ENCODE measurements at regions not wholly inside any gene's neighbourhood (a gene's known extent, or its start where the extent isn't known, plus 50 kb on each side); places are given as distances from the start of the nearest gene placed in this dataset.
"Not testable (repeated sequence)": the region's sequence is repeated elsewhere in the genome, so short reads cannot be mapped to it uniquely, and the experiment has no call there.

- no peak for DNase-seq (ENCODE audit: low read depth in 3 of 3, low spot score in 2 of 3)
Measured at GRCh38 chr1:233787599-233787998, 116.9 kb upstream of the SLC35F3 start.

- no peak for DNase-seq (ENCODE audit: low read depth in 3 of 3, low spot score in 2 of 3)
Measured at GRCh38 chr1:233788687-233789086, 115.8 kb upstream of the SLC35F3 start.

GRCh38 chr1:233790121-233790520 lies 114.4 kb upstream of the SLC35F3 start:
- no peak for DNase-seq (ENCODE audit: low read depth in 3 of 3, low spot score in 2 of 3)

- peak in 1 of 3 donors; percentile 45 for DNase-seq (ENCODE audit: low read depth in 3 of 3, low spot score in 2 of 3)
Measured at GRCh38 chr1:233790662-233791371, 113.7 kb upstream of the SLC35F3 start.

- DNase-seq (ENCODE audit: low read depth in 3 of 3, low spot score in 2 of 3), result no peak
Measured at GRCh38 chr1:233791372-233791703, 113.1 kb upstream of the SLC35F3 start.

- no peak for DNase-seq (ENCODE audit: low read depth in 3 of 3, low spot score in 2 of 3)
Measured at GRCh38 chr1:233791721-233792120, 112.8 kb upstream of the SLC35F3 start.

GRCh38 chr1:233794863-233795262 lies 109.6 kb upstream of the SLC35F3 start:
- no peak for DNase-seq (ENCODE audit: low read depth in 3 of 3, low spot score in 2 of 3)

- no peak for DNase-seq (ENCODE audit: low read depth in 3 of 3, low spot score in 2 of 3)
Measured at GRCh38 chr1:233796146-233796783, 108.2 kb upstream of the SLC35F3 start.

GRCh38 chr1:233802611-233803010 lies 101.9 kb upstream of the SLC35F3 start:
- DNase-seq (ENCODE audit: low read depth in 3 of 3, low spot score in 2 of 3), result no peak

GRCh38 chr1:233805786-233806185 lies 98.7 kb upstream of the SLC35F3 start:
- DNase-seq (ENCODE audit: low read depth in 3 of 3, low spot score in 2 of 3), result no peak

- DNase-seq (ENCODE audit: low read depth in 3 of 3, low spot score in 2 of 3), result no peak
Measured at GRCh38 chr1:233815357-233815756, 89.1 kb upstream of the SLC35F3 start.

GRCh38 chr1:233815865-233816264 lies 88.6 kb upstream of the SLC35F3 start:
- DNase-seq (ENCODE audit: low read depth in 3 of 3, low spot score in 2 of 3), result no peak

GRCh38 chr1:233816348-233816747 lies 88.1 kb upstream of the SLC35F3 start:
- DNase-seq (ENCODE audit: low read depth in 3 of 3, low spot score in 2 of 3), result no peak

- DNase-seq (ENCODE audit: low read depth in 3 of 3, low spot score in 2 of 3), result no peak
Measured at GRCh38 chr1:233819042-233819441, 85.4 kb upstream of the SLC35F3 start.

- DNase-seq (ENCODE audit: low read depth in 3 of 3, low spot score in 2 of 3), result not testable (repeated sequence)
Measured at GRCh38 chr1:233824179-233824578, 80.3 kb upstream of the SLC35F3 start.

GRCh38 chr1:233827937-233828336 lies 76.5 kb upstream of the SLC35F3 start:
- not testable (repeated sequence) for DNase-seq (ENCODE audit: low read depth in 3 of 3, low spot score in 2 of 3)

- DNase-seq (ENCODE audit: low read depth in 3 of 3, low spot score in 2 of 3), result no peak
Measured at GRCh38 chr1:233828480-233828879, 76.0 kb upstream of the SLC35F3 start.

GRCh38 chr1:233834609-233835008 lies 69.9 kb upstream of the SLC35F3 start:
- DNase-seq (ENCODE audit: low read depth in 3 of 3, low spot score in 2 of 3), result no peak

- not testable (repeated sequence) for DNase-seq (ENCODE audit: low read depth in 3 of 3, low spot score in 2 of 3)
Measured at GRCh38 chr1:233838207-233838606, 66.3 kb upstream of the SLC35F3 start.

- DNase-seq (ENCODE audit: low read depth in 3 of 3, low spot score in 2 of 3), result no peak
Measured at GRCh38 chr1:233843525-233844204, 60.8 kb upstream of the SLC35F3 start.

GRCh38 chr1:233844275-233844674 lies 60.2 kb upstream of the SLC35F3 start:
- DNase-seq (ENCODE audit: low read depth in 3 of 3, low spot score in 2 of 3), result no peak

GRCh38 chr1:233844692-233845091 lies 59.8 kb upstream of the SLC35F3 start:
- no peak for DNase-seq (ENCODE audit: low read depth in 3 of 3, low spot score in 2 of 3)

All from right renal cortex interstitium (tissue), 3 donors.